SK-N-MC (cell line): ENCODE measurements at regions not wholly inside any gene's neighbourhood (a gene's known extent, or its start where the extent isn't known, plus 50 kb on each side); places are given as distances from the start of the nearest gene placed in this dataset.

Experiments used
- EZH2 ChIP-seq: fragments of 200-600 bp; sonication (generic); IDR thresholded peaks from one replicate; pipeline ENCODE4 v1.6.1; 2017; ENCODE audit warnings: antibody characterized with exemption
- POLR2AphosphoS5 ChIP-seq: IDR thresholded peaks from 2 replicates; pipeline ENCODE4 v1.6.1; 2012; ENCODE audit warnings: mild to moderate bottlenecking, low read depth, low read length, borderline replicate concordance

GRCh38 chr1:181364801-181365200 is 118.5 kb upstream of the CACNA1E start:
- TF ChIP-seq EZH2 (no peak), POLR2AphosphoS5 (no peak)
